Lung (tissue), 11 donors: ENCODE measurements at regions not wholly inside any gene's neighbourhood (a gene's known extent, or its start where the extent isn't known, plus 50 kb on each side); places are given as distances from the start of the nearest gene placed in this dataset.

Experiments used
- ATAC-seq: fragments of 200-7000 bp; cut with Tn5 transposase; one replicate; pipeline ENCODE4 v1.9.1; 2020; ENCODE audit warnings: moderate number of reproducible peaks; ENCODE audit not compliant: insufficient read depth, low FRiP score
- DNase-seq, 3 donors: peaks; one replicate each; pipeline ENCODE4 v3.0.0-alpha.2; 2013 to 2017
- H3K27ac ChIP-seq, 2 donors: one replicate each; pipeline ENCODE4 v1.5.1; 2013; ENCODE audit warnings: mild to moderate bottlenecking in 2 of 2, moderate library complexity in 2 of 2, control low read depth in 1 of 2, inconsistent platforms in 1 of 2, low read depth in 1 of 2, low read length in 1 of 2
- H3K27me3 ChIP-seq, 3 donors: one replicate each; pipeline ENCODE4 v1.5.1; 2013; ENCODE audit warnings: low read length in 2 of 3; ENCODE audit not compliant: control insufficient read depth in 3 of 3, insufficient read depth in 3 of 3
- H3K36me3 ChIP-seq, 4 donors: one replicate each; pipeline ENCODE4 v1.5.1; 2013; ENCODE audit warnings: low read length in 4 of 4, mild to moderate bottlenecking in 1 of 4, moderate library complexity in 1 of 4; ENCODE audit not compliant: control insufficient read depth in 4 of 4, insufficient read depth in 4 of 4
- H3K4me1 ChIP-seq, 5 donors: one replicate each; pipeline ENCODE4 v1.5.1; 2013; ENCODE audit warnings: low read length in 5 of 5, mild to moderate bottlenecking in 2 of 5, moderate library complexity in 1 of 5; ENCODE audit not compliant: control insufficient read depth in 5 of 5, insufficient read depth in 5 of 5
- H3K4me3 ChIP-seq: one replicate; pipeline ENCODE4 v1.5.1; 2013; ENCODE audit warnings: mild to moderate bottlenecking, control low read depth, moderate library complexity
- H3K9ac ChIP-seq, 2 donors: one replicate each; pipeline ENCODE4 v1.5.1; 2013; ENCODE audit warnings: low read length in 2 of 2, control low read depth in 1 of 2; ENCODE audit not compliant: insufficient read depth in 1 of 2
- H3K9me3 ChIP-seq, 4 donors: one replicate each; pipeline ENCODE4 v1.5.1; 2013; ENCODE audit warnings: low read length in 3 of 4, mild to moderate bottlenecking in 1 of 4, moderate library complexity in 1 of 4; ENCODE audit not compliant: control insufficient read depth in 4 of 4, insufficient read depth in 3 of 4
- WGBS, 2 donors: extraction: QIAGEN DNeasy Blood & Tissue Kit; methylation state at CpG; one replicate each; pipeline ENCODE4 v1.1.7; 2013; 5-methylcytosine and 5-hydroxymethylcytosine counted together
- TF ChIP-seq, protein P1 (sequence below): IDR thresholded peaks from 2 replicates; pipeline ENCODE4 v1.5.1; 2012; ENCODE audit warnings: mild to moderate bottlenecking; ENCODE audit errors: control extremely low read depth, extremely low read depth
- donor health status: control.
- donor health status: control.
- donor health status: Bipolar disorder and iron deficiency.
- donor health status: healthy.
- donor health status: DM: yes; HTN: yes; CAD: no.

GRCh38 chr11:44371706-44372105 is 61.8 kb upstream of the ALX4 start:
- H3K36me3 ChIP-seq, result no peaks in the 10 kb centered on the region
- H3K27ac ChIP-seq, result no peak overlapping the region
- no peak overlapping the region for H3K4me3 ChIP-seq
- H3K9me3 ChIP-seq, result peaks cover 0 to 3% (median 0%) of the 10 kb centered on the region in 4 donors
- no peak for DNase-seq
- no peak for ATAC-seq
- H3K27me3 ChIP-seq, result no peaks in the 10 kb centered on the region
- H3K4me1 ChIP-seq, result peaks cover 0 to 4% (median 0%) of the 10 kb centered on the region in 5 donors
- 96 to 98% methylated on average over 4 of the region's 4 CpGs for WGBS, 2 donors
- TF ChIP-seq, protein P1, sequence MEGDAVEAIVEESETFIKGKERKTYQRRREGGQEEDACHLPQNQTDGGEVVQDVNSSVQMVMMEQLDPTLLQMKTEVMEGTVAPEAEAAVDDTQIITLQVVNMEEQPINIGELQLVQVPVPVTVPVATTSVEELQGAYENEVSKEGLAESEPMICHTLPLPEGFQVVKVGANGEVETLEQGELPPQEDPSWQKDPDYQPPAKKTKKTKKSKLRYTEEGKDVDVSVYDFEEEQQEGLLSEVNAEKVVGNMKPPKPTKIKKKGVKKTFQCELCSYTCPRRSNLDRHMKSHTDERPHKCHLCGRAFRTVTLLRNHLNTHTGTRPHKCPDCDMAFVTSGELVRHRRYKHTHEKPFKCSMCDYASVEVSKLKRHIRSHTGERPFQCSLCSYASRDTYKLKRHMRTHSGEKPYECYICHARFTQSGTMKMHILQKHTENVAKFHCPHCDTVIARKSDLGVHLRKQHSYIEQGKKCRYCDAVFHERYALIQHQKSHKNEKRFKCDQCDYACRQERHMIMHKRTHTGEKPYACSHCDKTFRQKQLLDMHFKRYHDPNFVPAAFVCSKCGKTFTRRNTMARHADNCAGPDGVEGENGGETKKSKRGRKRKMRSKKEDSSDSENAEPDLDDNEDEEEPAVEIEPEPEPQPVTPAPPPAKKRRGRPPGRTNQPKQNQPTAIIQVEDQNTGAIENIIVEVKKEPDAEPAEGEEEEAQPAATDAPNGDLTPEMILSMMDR, result no peak
- no peak overlapping the region for H3K9ac ChIP-seq

DNA sequence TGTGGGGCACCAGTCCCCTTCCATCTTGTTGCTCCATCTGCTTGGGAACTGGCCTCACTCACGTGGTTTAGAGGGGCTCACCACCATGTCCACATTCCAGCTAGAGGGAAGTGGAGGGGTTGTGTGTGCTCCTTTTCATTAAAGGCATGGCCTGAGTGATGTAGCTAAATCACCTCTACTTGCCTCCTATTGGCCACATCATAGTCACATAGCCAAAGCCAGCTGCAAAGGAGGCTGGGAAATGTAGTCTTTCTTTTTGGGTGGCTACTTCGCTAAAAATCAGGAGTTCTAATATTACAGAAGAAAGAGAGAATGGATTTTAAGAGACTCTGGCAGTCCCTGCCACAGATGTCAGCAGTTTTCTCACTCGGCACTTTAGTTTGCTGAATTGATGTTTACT is 63.0 kb upstream of the ALX4 start:
- no peak overlapping the region for H3K9ac ChIP-seq
- H3K4me1 ChIP-seq, result peaks cover 0 to 4% (median 0%) of the 10 kb centered on the region in 5 donors
- TF ChIP-seq, protein P1, result no peak
- no peak overlapping the region for H3K4me3 ChIP-seq
- no peaks in the 10 kb centered on the region for H3K36me3 ChIP-seq
- ATAC-seq (no peak), DNase-seq (no peak)
- peaks cover 0 to 4% (median 0%) of the 10 kb centered on the region in 4 donors for H3K9me3 ChIP-seq
- no peaks in the 10 kb centered on the region for H3K27me3 ChIP-seq
- no peak overlapping the region for H3K27ac ChIP-seq
- 53 to 70% methylated on average over 3 of the region's 3 CpGs for WGBS, 2 donors

- TF ChIP-seq, protein P1, result no peak
- Histone ChIP-seq H3K4me1 (peaks cover 0 to 4% (median 0%) of the 10 kb centered on the region in 5 donors), H3K27ac (no peak overlapping the region), H3K4me3 (no peak overlapping the region), H3K9me3 (peaks cover 0 to 7% (median 0%) of the 10 kb centered on the region in 4 donors), H3K9ac (no peak overlapping the region), H3K36me3 (no peaks in the 10 kb centered on the region), H3K27me3 (no peaks in the 10 kb centered on the region)
- ATAC-seq, result no peak
- DNase-seq, result no peak
These were observed 64.1 kb upstream of the ALX4 start for GRCh38 chr11:44374001-44374400.

- no peak for DNase-seq
- 81 to 87% methylated on average over 4 of the region's 4 CpGs for WGBS, 2 donors
- H3K9me3 ChIP-seq, result peaks cover 0 to 9% (median 0%) of the 10 kb centered on the region in 4 donors
- TF ChIP-seq, protein P1, result no peak
- H3K4me1 ChIP-seq, result peaks cover 0 to 4% (median 0%) of the 10 kb centered on the region in 5 donors
- H3K36me3 ChIP-seq, result no peaks in the 10 kb centered on the region
- H3K4me3 ChIP-seq, result no peak overlapping the region
- no peak for ATAC-seq
- H3K9ac ChIP-seq, result no peak overlapping the region
- no peak overlapping the region for H3K27ac ChIP-seq
- no peaks in the 10 kb centered on the region for H3K27me3 ChIP-seq
These were observed 66.5 kb upstream of the ALX4 start for GRCh38 chr11:44376423-44376822.
